BJ (cell line): ENCODE measurements at regions not wholly inside any gene's neighbourhood (a gene's known extent, or its start where the extent isn't known, plus 50 kb on each side); places are given as distances from the start of the nearest gene placed in this dataset.
"Not testable (repeated sequence)": the region's sequence is repeated elsewhere in the genome, so short reads cannot be mapped to it uniquely, and the experiment has no call there.

Source experiments
- CTCF ChIA-PET: fragments of 350-600 bp; formaldehyde crosslinking; extraction: SDS; loops from one replicate; lab custom pipeline; 2021; ENCODE audit warnings: antibody characterized with exemption, inconsistent platforms; lab: Yijun Ruan, JAX
- POLR2A ChIA-PET: fragments of 300-600 bp; sonication (Branson Sonifier 250); formaldehyde crosslinking; extraction: SDS; loops from one replicate; lab custom pipeline; 2021; ENCODE audit warnings: antibody characterized with exemption; lab: Charles Lee
- DNase-seq: peaks from one replicate; pipeline ENCODE4 v3.0.0-alpha.2; 2011; ENCODE audit warnings: low read depth
- H3K27me3 ChIP-seq: 2 replicates; pipeline ENCODE4 v1.6.0; 2011; ENCODE audit warnings: low read length; ENCODE audit not compliant: control insufficient read depth, insufficient read depth
- H3K36me3 ChIP-seq: 2 replicates; pipeline ENCODE4 v1.5.1; 2011; ENCODE audit warnings: low read length; ENCODE audit not compliant: control insufficient read depth, insufficient read depth
- H3K4me3 ChIP-seq: 2 replicates; pipeline ENCODE4 v1.5.1; 2011; ENCODE audit warnings: low read depth, mild to moderate bottlenecking, control low read depth, low read length
- TF ChIP-seq, protein P1 (sequence below): IDR thresholded peaks from 2 replicates; pipeline ENCODE4 v1.5.1; 2011; ENCODE audit warnings: low read depth, mild to moderate bottlenecking, control low read depth, inconsistent platforms, low read length, moderate library complexity; ENCODE audit not compliant: insufficient read depth

GRCh38 chr4:160450876-160451275 lies 1348.0 kb downstream of the RAPGEF2 start:
- Histone ChIP-seq H3K36me3 (no peaks in the 10 kb centered on the region), H3K27me3 (no peaks in the 10 kb centered on the region), H3K4me3 (no peak overlapping the region)
- DNase-seq, result no peak
- TF ChIP-seq, protein P1, sequence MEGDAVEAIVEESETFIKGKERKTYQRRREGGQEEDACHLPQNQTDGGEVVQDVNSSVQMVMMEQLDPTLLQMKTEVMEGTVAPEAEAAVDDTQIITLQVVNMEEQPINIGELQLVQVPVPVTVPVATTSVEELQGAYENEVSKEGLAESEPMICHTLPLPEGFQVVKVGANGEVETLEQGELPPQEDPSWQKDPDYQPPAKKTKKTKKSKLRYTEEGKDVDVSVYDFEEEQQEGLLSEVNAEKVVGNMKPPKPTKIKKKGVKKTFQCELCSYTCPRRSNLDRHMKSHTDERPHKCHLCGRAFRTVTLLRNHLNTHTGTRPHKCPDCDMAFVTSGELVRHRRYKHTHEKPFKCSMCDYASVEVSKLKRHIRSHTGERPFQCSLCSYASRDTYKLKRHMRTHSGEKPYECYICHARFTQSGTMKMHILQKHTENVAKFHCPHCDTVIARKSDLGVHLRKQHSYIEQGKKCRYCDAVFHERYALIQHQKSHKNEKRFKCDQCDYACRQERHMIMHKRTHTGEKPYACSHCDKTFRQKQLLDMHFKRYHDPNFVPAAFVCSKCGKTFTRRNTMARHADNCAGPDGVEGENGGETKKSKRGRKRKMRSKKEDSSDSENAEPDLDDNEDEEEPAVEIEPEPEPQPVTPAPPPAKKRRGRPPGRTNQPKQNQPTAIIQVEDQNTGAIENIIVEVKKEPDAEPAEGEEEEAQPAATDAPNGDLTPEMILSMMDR, result no peak
- CTCF ChIA-PET, result no interaction called here
- POLR2A ChIA-PET, result no interaction called here

DNA sequence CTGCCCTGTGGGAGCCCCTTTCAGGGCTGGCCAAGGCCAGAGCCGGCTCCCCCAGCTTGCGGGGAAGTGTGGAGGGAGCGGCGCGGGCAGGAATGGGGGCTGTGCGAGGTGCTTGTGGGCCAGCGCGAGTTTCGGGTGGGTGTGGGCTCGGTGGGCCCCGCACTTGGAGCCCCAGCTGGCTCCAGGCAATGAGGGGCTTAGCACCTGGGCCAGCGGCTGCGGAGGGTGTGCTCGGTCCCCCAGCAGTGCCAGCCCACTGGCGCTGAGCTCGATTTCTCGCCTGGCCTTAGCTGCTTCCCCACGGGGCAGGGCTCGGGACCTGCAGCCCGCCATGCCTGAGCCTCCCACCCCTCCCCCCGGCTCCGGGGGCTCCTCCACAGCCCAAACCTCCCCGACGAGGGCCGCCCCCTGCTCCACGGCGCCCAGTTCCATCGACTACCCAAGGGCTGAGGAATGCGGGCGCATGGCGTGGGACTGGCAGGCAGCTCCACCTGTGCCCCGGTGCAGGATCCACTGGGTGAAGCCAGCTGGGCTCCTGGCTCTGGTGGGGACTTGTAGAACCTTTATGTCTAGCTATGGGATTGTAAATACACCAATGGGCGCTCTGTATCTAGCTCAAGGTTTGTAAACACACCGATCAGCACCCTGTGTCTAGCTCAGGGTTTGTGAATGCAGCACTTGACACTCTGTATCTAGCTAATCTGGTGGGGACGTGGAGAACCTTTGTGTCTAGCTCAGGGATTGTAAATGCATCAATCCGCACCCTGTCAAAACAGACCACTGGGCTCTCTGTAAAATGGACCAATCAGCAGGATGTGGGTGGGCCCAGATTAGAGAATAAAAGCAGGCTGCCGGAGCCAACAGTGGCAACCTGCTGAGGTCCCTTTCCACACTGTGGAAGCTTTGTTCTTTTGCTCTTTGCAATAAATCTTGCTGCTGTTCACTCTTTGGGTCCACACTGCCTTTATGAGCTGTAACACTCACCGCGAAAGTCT lies 1379.1 kb downstream of the RAPGEF2 start:
- POLR2A ChIA-PET, H3K27me3 ChIP-seq, DNase-seq, H3K36me3 ChIP-seq, H3K4me3 ChIP-seq, CTCF ChIA-PET: not testable (repeated sequence)

- no peak for DNase-seq
- TF ChIP-seq, protein P1, result no peak
- Histone ChIP-seq H3K4me3 (no peak overlapping the region), H3K36me3 (no peaks in the 10 kb centered on the region), H3K27me3 (no peaks in the 10 kb centered on the region)
- ChIA-PET POLR2A (no interaction called here), CTCF (no interaction called here)
Measured at GRCh38 chr4:160485071-160485687, 1382.3 kb downstream of the RAPGEF2 start.

- no peak for DNase-seq
- Histone ChIP-seq H3K36me3 (no peaks in the 10 kb centered on the region), H3K4me3 (no peak overlapping the region), H3K27me3 (no peaks in the 10 kb centered on the region)
- ChIA-PET POLR2A (no interaction called here), CTCF (no interaction called here)
- TF ChIP-seq, protein P1, result no peak
Measured at GRCh38 chr4:160492181-160492580, 1389.3 kb downstream of the RAPGEF2 start.

- Histone ChIP-seq H3K4me3 (no peak overlapping the region), H3K36me3 (no peaks in the 10 kb centered on the region), H3K27me3 (no peaks in the 10 kb centered on the region)
- POLR2A ChIA-PET, result no interaction called here
- TF ChIP-seq, protein P1, result no peak
- CTCF ChIA-PET, result no interaction called here
- DNase-seq, result no peak
Measured at GRCh38 chr4:160493206-160493605, 1390.3 kb downstream of the RAPGEF2 start.
